SU-DHL-6 (cell line): ENCODE measurements at regions not wholly inside any gene's neighbourhood (a gene's known extent, or its start where the extent isn't known, plus 50 kb on each side); places are given as distances from the start of the nearest gene placed in this dataset.

Experiments
- H2AFZ ChIP-seq: fragments of 200-600 bp; sonication (generic); 2 replicates; pipeline ENCODE4 v1.6.1; 2014; ENCODE audit warnings: low read depth, mild to moderate bottlenecking, moderate library complexity, mixed read lengths, antibody characterized with exemption, low read length; ENCODE audit not compliant: severe bottlenecking
- H3F3A ChIP-seq: fragments of 200-600 bp; shearing (Covaris generic); 2 replicates; pipeline ENCODE4 v1.6.0; 2016; ENCODE audit warnings: antibody characterized with exemption, mild to moderate bottlenecking; ENCODE audit not compliant: insufficient read depth
- H3K27ac ChIP-seq: fragments of 200-600 bp; sonication (generic); 2 replicates; pipeline ENCODE4 v1.5.1; 2016; ENCODE audit warnings: low read depth, mild to moderate bottlenecking, low read length, moderate library complexity, mixed read lengths
- H3K27me3 ChIP-seq: fragments of 200-600 bp; sonication (generic), shearing (Covaris generic); 2 replicates; pipeline ENCODE4 v1.6.0; 2014; ENCODE audit warnings: mild to moderate bottlenecking, low read length
- H3K36me3 ChIP-seq: fragments of 200-600 bp; sonication (generic); 2 replicates; pipeline ENCODE4 v1.6.1; 2014; ENCODE audit warnings: mild to moderate bottlenecking, low read length, mixed read lengths
- H3K4me2 ChIP-seq: fragments of 300-600, 200-600 bp; shearing (Covaris generic), sonication (generic); 2 replicates; pipeline ENCODE4 v1.6.0; 2014; ENCODE audit warnings: low read length, low read depth, mild to moderate bottlenecking; ENCODE audit not compliant: poor library complexity, severe bottlenecking
- H3K4me3 ChIP-seq: fragments of 200-600 bp; sonication (generic); 2 replicates; pipeline ENCODE4 v1.5.1; 2014; ENCODE audit warnings: antibody characterized with exemption, low read length, mild to moderate bottlenecking, mixed read lengths; ENCODE audit not compliant: insufficient read depth, poor library complexity, severe bottlenecking
- H3K79me2 ChIP-seq: fragments of 200-600 bp; sonication (generic); 2 replicates; pipeline ENCODE4 v1.6.1; 2014; ENCODE audit warnings: mild to moderate bottlenecking, low read length, moderate library complexity; ENCODE audit not compliant: insufficient read depth
- H3K9ac ChIP-seq: fragments of 200-600 bp; sonication (generic); 2 replicates; pipeline ENCODE4 v1.7.0; 2014; ENCODE audit warnings: mild to moderate bottlenecking, low read length
- H3K9me2 ChIP-seq: fragments of 200-600 bp; sonication (generic); replicated peaks from 2 replicates; pipeline ENCODE4 v1.6.1; 2014; ENCODE audit warnings: low read length; ENCODE audit not compliant: insufficient read depth
- H3K9me3 ChIP-seq: fragments of 200-600 bp; sonication (generic); 2 replicates; pipeline ENCODE4 v1.6.1; 2014; ENCODE audit warnings: low read length, mixed read lengths; ENCODE audit not compliant: insufficient read depth
- H4K20me1 ChIP-seq: fragments of 200-600 bp; sonication (generic); 2 replicates; pipeline ENCODE4 v1.6.1; 2014; ENCODE audit warnings: low read depth, mild to moderate bottlenecking, antibody characterized with exemption, low read length, moderate library complexity, mixed read lengths
- EZH2phosphoT487 ChIP-seq: fragments of 200-600 bp; sonication (generic), shearing (Covaris generic); conservative IDR thresholded peaks from 2 replicates; pipeline ENCODE4 v1.6.1; 2018; ENCODE audit warnings: mild to moderate bottlenecking, antibody characterized with exemption, low read length, moderate library complexity, mixed read lengths
- TF ChIP-seq, protein P1 (sequence below): fragments of 200-600 bp; sonication (generic); IDR thresholded peaks from one replicate; pipeline ENCODE4 v1.5.1; 2017; ENCODE audit warnings: antibody characterized with exemption, mild to moderate bottlenecking, low read length, moderate library complexity; ENCODE audit not compliant: insufficient read depth, poor library complexity, severe bottlenecking

DNA sequence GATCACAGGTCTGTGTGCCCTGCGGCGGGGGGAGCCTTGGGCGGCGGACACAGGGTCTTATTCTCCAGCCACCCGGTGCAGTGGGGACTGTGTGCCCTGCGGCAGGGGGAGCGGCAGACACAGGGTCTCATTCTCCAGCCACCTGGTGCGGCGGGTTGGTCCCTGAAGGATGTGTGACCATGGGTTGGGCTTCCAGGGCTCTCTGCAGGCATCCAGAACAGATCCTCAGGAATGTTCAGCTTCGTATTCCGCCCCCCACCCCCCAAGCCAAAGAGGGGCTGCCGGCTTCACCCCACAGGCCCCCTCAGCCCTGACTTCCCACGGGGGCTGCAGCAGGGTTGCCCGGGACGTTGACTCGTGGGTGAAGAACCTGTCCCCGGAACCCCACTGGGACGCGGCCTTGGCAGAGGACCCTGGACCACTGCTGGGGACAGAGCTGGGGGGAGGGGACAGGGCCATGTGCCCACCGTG, 154.5 kb upstream of the PPP2R2D start:
- Histone ChIP-seq H3K9me2 (no peaks in the 10 kb centered on the region), H3K27ac (no peak overlapping the region), H4K20me1 (no peaks in the 10 kb centered on the region), H3K9ac (no peak overlapping the region), H3K36me3 (no peaks in the 10 kb centered on the region), H3K4me2 (no peak overlapping the region), H3K79me2 (no peaks in the 10 kb centered on the region), H3F3A (no peaks in the 10 kb centered on the region), H3K4me3 (no peak overlapping the region), H3K9me3 (no peaks in the 10 kb centered on the region), H2AFZ (no peak overlapping the region), H3K27me3 (no peaks in the 10 kb centered on the region)
- no peak for TF ChIP-seq EZH2phosphoT487
- TF ChIP-seq, protein P1, sequence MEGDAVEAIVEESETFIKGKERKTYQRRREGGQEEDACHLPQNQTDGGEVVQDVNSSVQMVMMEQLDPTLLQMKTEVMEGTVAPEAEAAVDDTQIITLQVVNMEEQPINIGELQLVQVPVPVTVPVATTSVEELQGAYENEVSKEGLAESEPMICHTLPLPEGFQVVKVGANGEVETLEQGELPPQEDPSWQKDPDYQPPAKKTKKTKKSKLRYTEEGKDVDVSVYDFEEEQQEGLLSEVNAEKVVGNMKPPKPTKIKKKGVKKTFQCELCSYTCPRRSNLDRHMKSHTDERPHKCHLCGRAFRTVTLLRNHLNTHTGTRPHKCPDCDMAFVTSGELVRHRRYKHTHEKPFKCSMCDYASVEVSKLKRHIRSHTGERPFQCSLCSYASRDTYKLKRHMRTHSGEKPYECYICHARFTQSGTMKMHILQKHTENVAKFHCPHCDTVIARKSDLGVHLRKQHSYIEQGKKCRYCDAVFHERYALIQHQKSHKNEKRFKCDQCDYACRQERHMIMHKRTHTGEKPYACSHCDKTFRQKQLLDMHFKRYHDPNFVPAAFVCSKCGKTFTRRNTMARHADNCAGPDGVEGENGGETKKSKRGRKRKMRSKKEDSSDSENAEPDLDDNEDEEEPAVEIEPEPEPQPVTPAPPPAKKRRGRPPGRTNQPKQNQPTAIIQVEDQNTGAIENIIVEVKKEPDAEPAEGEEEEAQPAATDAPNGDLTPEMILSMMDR = no peak

DNA sequence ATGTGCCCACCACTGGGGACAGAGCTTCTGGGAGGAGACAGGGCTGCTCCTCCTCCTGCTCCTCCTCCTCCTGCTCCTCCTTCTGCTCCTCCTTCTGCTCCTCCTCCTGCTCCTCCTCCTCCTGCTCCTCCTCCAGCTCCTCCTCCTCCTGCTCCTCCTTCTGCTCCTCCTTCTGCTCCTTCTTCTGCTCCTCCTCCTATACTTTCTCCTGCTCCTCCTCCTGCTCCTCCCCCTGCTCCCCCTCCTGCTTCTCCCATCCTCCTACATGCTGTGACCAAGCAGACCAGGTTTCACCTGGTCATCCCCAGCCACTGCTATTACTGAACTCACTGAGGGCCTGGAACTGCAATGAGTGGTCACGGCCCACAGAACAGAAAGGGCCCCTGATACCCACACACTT, 154.0 kb upstream of the PPP2R2D start:
- Histone ChIP-seq H4K20me1 (no peaks in the 10 kb centered on the region), H3K36me3 (no peaks in the 10 kb centered on the region), H3K79me2 (no peaks in the 10 kb centered on the region), H3K27ac (no peak overlapping the region), H2AFZ (no peak overlapping the region), H3F3A (no peaks in the 10 kb centered on the region), H3K9me3 (no peaks in the 10 kb centered on the region), H3K4me3 (no peak overlapping the region), H3K9ac (no peak overlapping the region), H3K9me2 (no peaks in the 10 kb centered on the region), H3K4me2 (no peak overlapping the region), H3K27me3 (no peaks in the 10 kb centered on the region)
- TF ChIP-seq EZH2phosphoT487 = no peak
- TF ChIP-seq, protein P1 = no peak

DNA sequence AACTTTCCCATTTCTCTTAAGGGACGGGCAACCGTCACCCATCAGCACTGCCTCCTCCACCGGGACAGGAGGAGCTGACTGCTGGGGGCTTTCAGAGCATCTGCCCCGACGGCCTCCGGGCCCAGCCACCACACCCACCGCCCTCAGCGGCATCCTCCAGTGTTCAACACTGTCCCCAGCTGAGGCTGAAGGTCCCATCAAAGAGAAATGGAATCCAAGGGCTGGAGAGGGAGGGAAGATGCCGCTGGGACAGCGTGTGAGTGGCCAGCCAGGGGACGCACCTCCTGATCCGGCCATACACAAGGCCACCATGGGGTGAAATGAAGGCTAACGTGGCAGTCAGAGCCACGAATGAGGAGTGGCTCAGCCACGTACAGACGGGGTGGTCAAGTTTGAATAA, 153.6 kb upstream of the PPP2R2D start:
- TF ChIP-seq, protein P1 = no peak
- no peaks in the 10 kb centered on the region for H3K36me3 ChIP-seq
- H4K20me1 ChIP-seq = no peaks in the 10 kb centered on the region
- no peak overlapping the region for H3K4me3 ChIP-seq
- H3K9me3 ChIP-seq = no peaks in the 10 kb centered on the region
- H3K9me2 ChIP-seq = no peaks in the 10 kb centered on the region
- no peaks in the 10 kb centered on the region for H3K79me2 ChIP-seq
- H3K27me3 ChIP-seq = no peaks in the 10 kb centered on the region
- H3K9ac ChIP-seq = no peak overlapping the region
- no peak overlapping the region for H3K4me2 ChIP-seq
- no peak overlapping the region for H2AFZ ChIP-seq
- H3F3A ChIP-seq = no peaks in the 10 kb centered on the region
- H3K27ac ChIP-seq = no peak overlapping the region
